Kidney (tissue), 13 donors: ENCODE measurements at regions not wholly inside any gene's neighbourhood (a gene's known extent, or its start where the extent isn't known, plus 50 kb on each side); places are given as distances from the start of the nearest gene placed in this dataset.
"Not testable (repeated sequence)": the region's sequence is repeated elsewhere in the genome, so short reads cannot be mapped to it uniquely, and the experiment has no call there.

Source experiments
- DNase-seq, 5 donors: peaks; one replicate each; pipeline ENCODE4 v3.0.0-alpha.2; 2013 to 2020
- FAIRE-seq: peaks from 2 replicates; lab custom pipeline; 2012; peaks lifted over from hg19 to GRCh38; lab: Jason Lieb, UNC
- H3K27ac ChIP-seq, 2 donors: one replicate each; pipeline ENCODE4 v1.7.0; 2013; ENCODE audit warnings: low read depth in 2 of 2, low read length in 2 of 2, inconsistent platforms in 1 of 2
- H3K27me3 ChIP-seq: one replicate; pipeline ENCODE4 v1.7.1; 2013; ENCODE audit warnings: low read length, inconsistent platforms; ENCODE audit not compliant: control insufficient read depth, insufficient read depth
- H3K36me3 ChIP-seq, 3 donors: one replicate each; pipeline versions ENCODE4 v1.7.0 to v1.7.1; 2013; ENCODE audit warnings: low read length in 3 of 3, control low read depth in 1 of 3, inconsistent platforms in 1 of 3; ENCODE audit not compliant: insufficient read depth in 3 of 3, control insufficient read depth in 2 of 3
- H3K4me1 ChIP-seq, 3 donors: one replicate each; pipeline versions ENCODE4 v1.7.0 to v1.7.1; 2013; ENCODE audit warnings: low read length in 3 of 3, inconsistent platforms in 1 of 3, low read depth in 1 of 3; ENCODE audit not compliant: control insufficient read depth in 2 of 3, insufficient read depth in 2 of 3
- H3K4me3 ChIP-seq, 3 donors: one replicate each; pipeline versions ENCODE4 v1.7.0 to v1.8.1; 2013; ENCODE audit warnings: low read length in 3 of 3, control low read depth in 1 of 3, inconsistent platforms in 1 of 3
- H3K9ac ChIP-seq, 3 donors: one replicate each; pipeline versions ENCODE4 v1.7.0 to v1.7.1; 2013; ENCODE audit warnings: low read length in 3 of 3, control low read depth in 1 of 3, inconsistent platforms in 1 of 3
- H3K9me3 ChIP-seq, 3 donors: one replicate each; pipeline versions ENCODE4 v1.7.0 to v1.7.1; 2013; ENCODE audit warnings: low read length in 3 of 3, control low read depth in 1 of 3, inconsistent platforms in 1 of 3; ENCODE audit not compliant: control insufficient read depth in 2 of 3, insufficient read depth in 1 of 3
- intact Hi-C: fragments of 100-400 bp; cut with DNase I; formaldehyde crosslinking; loops from one replicate; pipeline ENCODE4 v1.11.1; 2022
- TF ChIP-seq, protein P1 (sequence below): IDR thresholded peaks from 3 replicates; pipeline ENCODE4 v1.5.1; 2012; ENCODE audit warnings: mild to moderate bottlenecking, moderate library complexity, borderline replicate concordance; ENCODE audit not compliant: insufficient read depth; ENCODE audit errors: extremely low read depth
- donor health status: control.
- donor health status: control.
- donor health status: control.
- donor health status: control.
- donor health status: control.
- donor health status: DM: yes; HTN: yes; CAD: no.
- donor health status: Normal renal cell carcinoma (clear cell type).

- no peak overlapping the region for H3K4me3 ChIP-seq
- TF ChIP-seq, protein P1, sequence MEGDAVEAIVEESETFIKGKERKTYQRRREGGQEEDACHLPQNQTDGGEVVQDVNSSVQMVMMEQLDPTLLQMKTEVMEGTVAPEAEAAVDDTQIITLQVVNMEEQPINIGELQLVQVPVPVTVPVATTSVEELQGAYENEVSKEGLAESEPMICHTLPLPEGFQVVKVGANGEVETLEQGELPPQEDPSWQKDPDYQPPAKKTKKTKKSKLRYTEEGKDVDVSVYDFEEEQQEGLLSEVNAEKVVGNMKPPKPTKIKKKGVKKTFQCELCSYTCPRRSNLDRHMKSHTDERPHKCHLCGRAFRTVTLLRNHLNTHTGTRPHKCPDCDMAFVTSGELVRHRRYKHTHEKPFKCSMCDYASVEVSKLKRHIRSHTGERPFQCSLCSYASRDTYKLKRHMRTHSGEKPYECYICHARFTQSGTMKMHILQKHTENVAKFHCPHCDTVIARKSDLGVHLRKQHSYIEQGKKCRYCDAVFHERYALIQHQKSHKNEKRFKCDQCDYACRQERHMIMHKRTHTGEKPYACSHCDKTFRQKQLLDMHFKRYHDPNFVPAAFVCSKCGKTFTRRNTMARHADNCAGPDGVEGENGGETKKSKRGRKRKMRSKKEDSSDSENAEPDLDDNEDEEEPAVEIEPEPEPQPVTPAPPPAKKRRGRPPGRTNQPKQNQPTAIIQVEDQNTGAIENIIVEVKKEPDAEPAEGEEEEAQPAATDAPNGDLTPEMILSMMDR = no peak
- intact Hi-C loops = no loop called here
- no peaks in the 10 kb centered on the region for H3K4me1 ChIP-seq
- FAIRE-seq = no peak
- H3K9ac ChIP-seq = no peak overlapping the region
- DNase-seq = no peak
- no peaks in the 10 kb centered on the region for H3K27me3 ChIP-seq
- H3K9me3 ChIP-seq = no peaks in the 10 kb centered on the region
- no peak overlapping the region for H3K27ac ChIP-seq
- H3K36me3 ChIP-seq = no peaks in the 10 kb centered on the region
These were observed 105.5 kb upstream of the SETMAR start for GRCh38 chr3:4197670-4198069.

DNA sequence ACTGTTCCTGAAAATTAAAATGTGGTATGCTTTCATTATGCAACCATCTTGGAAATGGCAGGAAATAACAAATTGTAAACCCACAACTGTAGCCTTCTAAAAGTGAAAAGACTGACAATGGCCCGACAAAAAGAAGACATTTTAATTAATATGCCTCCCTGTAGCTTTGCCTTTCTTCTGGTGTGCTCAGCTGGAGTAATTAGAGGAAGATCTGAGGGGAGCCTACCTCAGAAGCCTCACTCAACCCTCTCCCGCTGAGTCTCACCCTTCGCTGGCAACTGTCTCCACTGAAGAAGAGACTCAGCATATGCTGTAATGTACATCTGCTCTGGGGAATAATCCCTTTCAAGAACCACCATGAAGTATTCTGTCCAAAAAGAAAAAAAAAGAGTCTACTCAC lies 104.7 kb upstream of the SETMAR start:
- FAIRE-seq = no peak
- no peaks in the 10 kb centered on the region for H3K27me3 ChIP-seq
- H3K4me3 ChIP-seq = no peak overlapping the region
- no peak overlapping the region for H3K27ac ChIP-seq
- TF ChIP-seq, protein P1 = no peak
- DNase-seq = no peak
- no peaks in the 10 kb centered on the region for H3K4me1 ChIP-seq
- no peak overlapping the region for H3K9ac ChIP-seq
- intact Hi-C loops = no loop called here
- H3K9me3 ChIP-seq = no peaks in the 10 kb centered on the region
- H3K36me3 ChIP-seq = no peaks in the 10 kb centered on the region

DNA sequence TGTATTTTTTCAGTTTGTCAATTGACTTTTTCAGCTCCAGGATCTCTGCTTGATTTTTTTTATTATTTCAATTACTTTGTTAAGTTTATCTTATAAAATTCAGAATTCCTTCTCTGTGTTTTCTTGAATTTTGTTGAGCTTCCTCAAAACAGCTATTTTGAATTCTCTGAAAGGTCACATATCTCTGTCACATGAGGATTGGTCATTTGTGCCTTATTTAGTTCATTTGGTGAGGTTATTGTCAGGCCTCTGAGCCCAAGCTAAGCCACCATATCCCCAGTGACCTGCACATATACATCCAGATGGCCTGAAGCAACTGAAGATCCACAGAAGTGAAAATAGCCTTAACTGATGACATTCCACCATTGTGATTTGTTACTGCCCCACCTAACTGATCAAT lies 98.4 kb upstream of the SETMAR start:
- intact Hi-C loops = not testable (repeated sequence)

GRCh38 chr3:4207672-4208071 lies 95.5 kb upstream of the SETMAR start:
- intact Hi-C loops = no loop called here
- H3K9me3 ChIP-seq = no peaks in the 10 kb centered on the region
- no peaks in the 10 kb centered on the region for H3K4me1 ChIP-seq
- H3K9ac ChIP-seq = no peak overlapping the region
- TF ChIP-seq, protein P1 = no peak
- no peak overlapping the region for H3K4me3 ChIP-seq
- no peaks in the 10 kb centered on the region for H3K36me3 ChIP-seq
- no peak overlapping the region for H3K27ac ChIP-seq
- FAIRE-seq (no peak), DNase-seq (no peak)
- H3K27me3 ChIP-seq = no peaks in the 10 kb centered on the region

More for the DNA sequence above, 98.4 kb upstream of the SETMAR start:
- H3K27me3 ChIP-seq, FAIRE-seq, H3K9ac ChIP-seq, H3K4me3 ChIP-seq, H3K4me1 ChIP-seq, H3K27ac ChIP-seq, H3K36me3 ChIP-seq, DNase-seq, H3K9me3 ChIP-seq: not testable (repeated sequence)
